HG03520 (cell line): ENCODE measurements at regions not wholly inside any gene's neighbourhood (a gene's known extent, or its start where the extent isn't known, plus 50 kb on each side); places are given as distances from the start of the nearest gene placed in this dataset.

ENCODE experiments used
- ATAC-seq: cut with Tn5 transposase; IDR thresholded peaks from one replicate; pipeline ENCODE4 v1.9.1; 2021; ENCODE audit warnings: mild to moderate bottlenecking, moderate library complexity; ENCODE audit not compliant: unreplicated experiment

DNA sequence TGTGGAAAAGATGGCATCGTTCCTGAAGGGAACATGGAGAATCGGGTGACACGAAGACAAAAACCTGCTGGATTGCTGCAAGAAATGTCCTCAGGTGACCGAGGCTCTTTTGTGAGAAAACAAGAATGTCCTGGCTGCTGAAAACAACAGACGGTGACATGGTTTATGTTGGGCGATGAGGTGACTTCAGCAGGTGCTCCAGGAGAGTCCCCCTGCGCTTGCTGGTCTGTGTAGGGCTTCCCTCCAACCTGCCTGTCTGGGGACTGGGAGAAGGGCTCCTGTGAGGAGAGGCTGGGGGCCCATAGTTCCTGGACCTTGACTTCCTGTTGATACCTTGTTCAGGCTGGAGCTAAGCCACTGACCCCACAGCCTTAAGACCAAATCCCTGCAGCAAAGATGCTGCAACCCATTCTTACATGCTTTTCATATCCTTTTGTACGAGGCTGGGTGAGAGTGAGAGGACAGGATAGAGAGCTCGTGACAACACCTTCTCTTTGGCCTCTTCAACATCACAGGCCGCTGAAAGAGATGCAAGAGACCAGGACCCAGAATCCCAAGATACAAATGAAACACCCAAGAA lies 134.8 kb downstream of the CD83 start:
- ATAC-seq, result no peak

DNA sequence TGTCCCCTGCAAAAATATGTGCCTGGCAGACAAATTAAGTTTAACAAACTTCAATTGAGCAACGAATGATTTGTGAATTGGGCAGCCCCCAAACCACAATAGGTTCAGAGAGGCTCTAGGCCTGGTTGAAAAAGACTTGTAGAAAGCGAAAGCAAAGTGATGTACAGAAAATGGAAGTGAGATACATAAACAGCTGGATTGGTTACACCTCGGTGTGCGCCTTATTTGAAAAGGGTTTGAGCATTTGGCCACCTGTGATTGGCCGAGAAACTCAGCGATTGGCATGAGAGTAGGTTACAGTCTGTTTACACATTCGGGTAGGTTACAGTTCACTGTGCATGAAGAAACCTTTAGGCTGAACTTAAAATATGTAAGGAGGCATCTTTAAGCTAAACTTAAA lies 136.9 kb downstream of the CD83 start:
- ATAC-seq, result peak; percentile 83

DNA sequence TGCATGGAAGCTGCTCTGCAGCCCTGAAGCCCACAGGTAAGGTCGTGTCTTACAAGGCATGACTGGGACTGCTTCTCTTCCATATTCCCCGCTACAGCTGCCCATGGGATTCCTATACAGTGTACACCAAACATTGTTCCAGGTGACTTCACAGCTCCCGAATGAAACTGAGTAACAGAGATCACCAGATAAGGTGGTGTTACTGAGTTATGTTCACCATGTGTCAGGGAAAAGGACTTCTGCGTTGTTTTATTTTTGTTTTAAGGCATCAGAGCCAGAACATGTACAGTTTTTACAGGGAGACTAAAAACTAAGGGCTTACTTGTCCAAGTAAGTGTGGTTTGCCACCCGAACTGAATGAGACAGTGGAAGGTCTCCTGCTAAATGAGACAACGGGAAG lies 138.3 kb downstream of the CD83 start:
- ATAC-seq, result no peak

DNA sequence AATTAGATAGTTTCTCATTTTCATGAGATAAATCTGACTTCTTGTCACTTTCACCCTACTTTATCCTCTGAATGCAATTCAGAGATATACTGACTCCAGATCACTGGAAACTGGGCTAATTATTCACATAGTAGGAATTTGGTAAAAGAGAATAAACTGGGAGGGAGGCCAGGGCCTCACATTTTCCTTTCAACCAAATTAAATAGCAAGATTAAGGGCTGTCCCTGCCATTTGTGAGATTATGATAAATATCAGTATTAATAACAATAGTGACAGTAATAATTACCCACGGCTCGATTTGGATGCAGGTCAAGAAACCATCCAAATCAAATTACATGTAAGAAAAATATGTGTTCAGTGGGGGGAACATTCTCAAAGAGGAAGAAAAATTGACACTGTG lies 140.5 kb downstream of the CD83 start:
- no peak for ATAC-seq

DNA sequence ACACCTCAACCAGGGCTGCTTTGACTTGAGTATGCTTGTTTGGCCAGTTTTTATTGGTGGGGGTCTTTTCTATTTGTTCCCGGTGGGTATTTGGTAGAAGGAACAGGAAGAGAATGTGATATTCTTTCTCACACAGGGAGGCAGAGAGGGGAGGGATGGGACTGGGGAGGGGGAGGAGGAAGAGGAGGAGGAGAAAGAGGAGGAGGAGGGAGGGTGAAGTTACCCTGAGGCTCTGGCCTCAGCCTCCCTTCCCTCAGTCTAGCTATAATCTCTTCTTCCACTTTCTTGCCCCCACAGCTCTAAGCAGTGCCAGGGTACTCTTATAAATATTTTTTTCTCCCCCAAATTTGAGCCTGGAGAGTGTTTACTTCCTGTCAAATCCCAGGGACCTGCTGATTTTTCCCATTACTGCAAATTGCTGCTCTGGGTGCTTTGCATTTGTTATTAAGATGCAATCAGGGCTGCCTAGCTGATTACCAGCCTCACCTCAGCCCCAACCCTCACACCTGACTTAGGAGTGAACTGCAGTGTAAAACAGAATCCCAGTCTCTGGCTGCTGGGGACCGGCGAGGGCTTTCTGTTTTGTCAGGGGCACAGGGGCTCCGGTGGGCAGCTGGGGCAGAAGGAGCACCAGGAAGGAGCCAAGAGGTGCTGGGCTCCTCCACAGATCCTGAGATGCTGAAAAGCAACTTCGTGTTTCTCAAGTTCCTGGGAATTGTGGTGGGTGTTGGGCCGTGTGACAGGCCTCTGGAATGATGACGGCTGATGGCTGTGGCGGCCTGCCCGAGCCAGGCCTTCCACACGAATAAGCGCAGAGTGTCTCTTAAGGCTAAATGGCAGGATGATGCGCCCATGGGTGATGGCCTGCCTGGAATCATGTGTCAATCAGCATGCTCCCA lies 141.4 kb downstream of the CD83 start:
- ATAC-seq, result no peak

DNA sequence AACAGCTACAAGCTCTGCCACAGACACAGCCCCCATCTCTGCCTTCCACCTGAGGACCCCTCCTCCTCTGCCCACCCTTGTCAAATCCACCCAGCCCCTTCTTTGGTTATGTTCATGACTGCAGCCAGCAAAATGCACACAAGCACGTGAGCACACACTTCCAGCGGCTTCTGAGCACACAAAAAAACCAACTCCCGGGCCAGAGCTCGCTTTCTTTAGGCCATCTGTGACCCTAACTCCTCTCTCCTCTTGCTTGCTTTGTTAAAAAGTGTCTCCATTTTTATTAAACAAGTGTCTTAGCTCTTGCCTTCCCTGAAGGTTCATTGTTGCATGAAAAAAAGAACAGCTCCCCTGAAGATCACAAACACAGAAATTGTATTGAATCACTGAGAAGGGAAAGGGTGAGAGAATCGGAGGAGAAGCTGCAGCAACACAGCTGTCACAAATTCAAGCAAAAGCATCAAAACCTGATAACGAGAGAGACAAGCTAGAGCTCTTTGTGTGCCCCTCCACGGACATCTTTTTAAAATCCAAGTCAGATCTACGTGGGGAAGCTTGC lies 142.1 kb downstream of the CD83 start:
- ATAC-seq, result no peak

DNA sequence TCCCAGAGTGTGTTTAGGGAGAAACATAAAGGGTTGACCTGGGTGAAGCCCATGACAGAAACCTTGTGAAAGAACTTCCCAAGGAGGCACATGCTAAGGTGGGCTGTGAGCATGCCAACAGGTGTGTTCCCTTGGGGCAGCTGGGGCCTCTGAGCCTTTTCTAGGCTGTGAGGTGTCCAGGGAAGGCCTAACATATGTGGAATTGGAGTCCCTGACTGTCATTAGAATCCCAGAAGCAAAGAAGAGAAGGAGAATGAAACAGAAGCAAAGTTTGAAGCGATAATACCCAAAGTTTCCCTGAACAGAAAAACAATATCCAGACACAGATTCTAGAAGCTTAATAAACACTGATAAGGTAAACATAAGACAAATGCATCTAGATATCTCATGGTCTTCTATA lies 143.3 kb downstream of the CD83 start:
- no peak for ATAC-seq

DNA sequence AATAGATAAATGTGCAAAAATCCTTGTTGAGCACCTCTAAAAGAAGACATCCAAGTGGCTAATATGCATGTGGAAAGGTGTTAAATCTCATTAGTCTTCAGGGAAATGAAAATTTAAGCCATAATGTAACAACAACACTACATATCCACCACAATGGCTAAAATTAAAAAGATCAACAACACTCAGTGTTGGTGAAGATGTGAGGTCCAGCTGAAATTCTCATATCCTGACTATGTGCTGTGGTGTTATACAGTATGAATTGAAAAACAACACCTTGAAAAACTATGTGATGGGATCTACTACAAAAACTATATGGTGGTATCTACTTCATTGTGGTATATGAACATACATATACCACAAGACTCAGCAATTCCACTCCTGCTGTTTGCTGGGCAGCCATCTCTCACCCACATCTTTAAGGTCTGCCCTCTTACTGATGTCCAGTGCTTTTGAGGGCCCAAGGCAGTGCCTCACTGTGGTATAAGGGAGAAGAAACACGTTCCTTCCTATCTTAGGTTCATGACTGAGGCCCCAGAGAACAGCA lies 146.4 kb downstream of the CD83 start:
- ATAC-seq, result no peak

DNA sequence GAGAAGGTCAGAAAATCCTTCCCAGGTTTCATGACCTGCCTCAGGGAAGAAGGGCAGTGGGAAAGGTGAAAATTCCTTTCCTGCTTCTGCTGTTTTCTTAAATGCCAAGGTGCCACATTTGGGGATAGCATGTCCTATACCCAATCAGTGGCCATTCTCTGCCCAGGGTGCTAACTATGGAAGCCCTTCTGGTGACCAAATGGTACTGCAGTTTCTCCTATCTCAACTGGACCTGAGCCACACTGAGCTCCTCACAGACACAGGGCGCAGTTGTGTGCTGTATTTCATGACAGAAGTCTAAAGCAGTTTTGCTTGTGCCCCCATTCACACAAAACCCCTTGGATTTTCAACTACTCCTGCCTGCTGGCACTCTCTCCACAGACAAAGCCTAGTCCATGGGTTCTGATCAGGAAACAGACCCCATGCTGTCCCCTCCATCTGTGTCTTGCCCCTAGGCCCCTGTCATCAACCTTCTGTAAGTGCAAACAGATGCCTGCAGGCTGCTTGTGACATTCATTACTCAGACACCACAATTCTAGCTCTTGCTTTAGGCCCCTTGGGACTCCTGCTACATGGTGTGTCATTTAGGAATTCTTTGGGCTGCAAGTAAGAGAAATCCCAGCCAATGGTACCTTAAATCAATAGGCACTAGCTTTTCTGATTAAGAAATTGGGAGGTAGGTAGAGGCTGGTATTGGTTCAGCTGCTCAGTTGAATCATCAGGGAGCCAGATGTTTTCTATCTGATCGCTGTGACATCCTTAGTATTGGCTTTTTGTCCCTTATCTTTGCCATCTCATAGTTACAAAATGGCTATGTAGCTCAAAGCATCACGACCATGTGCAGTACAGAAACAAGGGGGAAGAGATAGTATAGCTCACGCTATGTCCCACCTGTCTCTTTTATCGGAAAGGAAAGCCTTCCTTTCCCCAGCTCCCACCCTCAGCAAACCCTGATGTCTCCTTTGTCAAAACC lies 147.8 kb downstream of the CD83 start:
- ATAC-seq, result no peak

DNA sequence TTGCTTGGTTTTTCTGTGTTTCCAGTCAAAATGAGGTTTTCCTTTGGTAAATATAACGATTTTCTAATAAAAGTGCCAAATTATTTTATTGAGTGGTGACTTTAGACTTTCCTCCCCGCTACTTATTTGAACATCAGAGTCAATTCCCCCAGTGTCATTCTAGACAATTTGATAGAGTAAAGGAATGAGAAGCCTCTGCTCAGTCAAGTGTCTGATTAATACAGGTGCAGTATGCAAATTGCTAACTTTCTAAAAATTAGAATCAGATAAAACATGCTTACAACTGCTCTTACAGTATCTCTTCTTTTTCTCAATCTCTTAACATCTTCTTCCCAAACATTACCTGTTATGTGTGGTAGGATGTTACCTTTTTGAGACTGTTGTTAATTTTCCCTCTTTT lies 148.7 kb downstream of the CD83 start:
- ATAC-seq, result no peak

DNA sequence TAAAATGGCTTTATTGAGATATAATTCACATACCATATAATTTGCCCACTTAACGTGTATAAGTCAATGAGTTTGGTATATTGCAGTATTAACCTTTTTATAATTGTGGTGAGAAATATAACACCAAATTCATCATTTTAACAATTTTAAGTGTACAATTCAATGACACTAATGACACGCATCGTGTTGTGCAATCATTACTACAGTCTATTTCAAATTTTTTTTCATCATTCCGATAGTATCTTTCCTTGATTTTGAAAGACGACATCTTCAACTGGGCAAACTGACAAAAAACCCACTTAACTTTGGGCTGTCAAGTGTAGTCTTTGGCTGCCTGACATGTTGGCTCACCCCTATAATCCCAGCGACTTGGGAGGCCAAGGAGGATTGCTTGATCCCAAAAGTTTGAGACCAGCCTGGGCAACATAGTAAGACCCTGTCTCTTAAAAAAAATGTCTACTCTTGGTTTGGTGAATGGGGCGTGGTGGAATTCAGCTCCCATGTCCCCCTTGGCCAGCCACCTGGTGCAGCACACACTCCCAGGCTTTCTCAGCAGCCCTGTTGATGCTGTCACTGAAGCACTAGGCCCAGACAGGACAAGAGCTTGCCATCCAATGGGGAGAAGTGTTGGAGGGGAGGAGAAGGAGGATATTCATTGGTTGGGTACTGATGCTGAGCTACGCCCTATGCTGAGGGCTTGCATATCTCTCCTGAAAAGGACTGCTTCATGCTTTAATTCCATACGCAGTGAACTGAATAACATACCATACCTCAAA lies 150.5 kb downstream of the CD83 start:
- no peak for ATAC-seq

DNA sequence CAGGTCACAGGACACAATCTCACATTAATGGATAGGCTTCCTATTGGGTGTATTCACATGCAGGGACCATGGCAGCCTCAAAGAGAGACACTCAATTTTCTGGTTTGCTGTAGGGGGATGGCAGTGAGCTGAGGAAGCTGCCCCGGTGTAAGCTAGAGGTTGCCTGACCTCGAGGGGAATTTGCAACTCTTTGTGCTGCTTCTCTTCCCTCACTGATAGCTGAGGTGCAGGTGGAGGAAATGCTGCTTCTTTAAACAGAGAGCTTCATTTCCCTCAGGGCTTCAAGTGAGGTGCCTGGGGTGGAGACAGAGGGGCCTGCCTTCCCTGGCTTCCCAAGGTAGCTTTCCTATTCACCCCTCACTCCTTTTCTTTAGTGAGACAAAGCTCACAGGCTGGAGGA lies 151.9 kb downstream of the CD83 start:
- no peak for ATAC-seq

DNA sequence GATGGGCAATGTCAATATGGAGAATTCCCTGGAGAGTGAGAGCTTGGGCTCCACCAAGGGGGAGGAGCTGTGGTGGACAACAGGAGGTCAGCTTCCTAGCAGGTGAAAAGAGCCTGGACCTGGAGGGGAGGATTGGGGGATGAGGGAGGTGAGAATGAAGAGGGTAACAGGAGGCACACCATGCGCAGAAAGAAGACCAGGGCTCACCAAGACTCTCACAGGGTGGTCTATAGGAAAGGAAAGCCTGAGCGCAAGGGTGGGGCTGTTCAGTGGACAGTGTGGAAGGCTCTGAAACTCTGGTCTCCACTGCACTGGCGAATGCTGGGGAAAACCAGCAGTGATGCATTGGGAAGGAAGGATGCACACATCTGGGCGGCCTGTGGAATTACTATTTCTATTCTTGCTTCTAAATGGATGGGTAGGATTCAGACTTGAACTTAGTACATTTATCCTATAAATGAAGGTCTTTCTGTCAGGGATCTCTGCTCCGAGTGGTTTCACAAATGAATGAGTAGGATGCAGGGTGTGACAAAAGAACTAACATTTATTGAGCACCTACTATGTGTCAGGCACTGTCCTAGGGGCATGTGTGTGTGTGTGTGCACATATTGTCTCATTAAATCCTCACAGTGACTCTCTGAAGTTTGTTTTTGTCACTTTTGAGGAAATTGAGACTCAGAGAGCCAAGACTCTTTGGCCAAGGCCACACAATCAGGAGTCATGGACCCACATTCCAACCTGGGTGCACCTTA lies 152.7 kb downstream of the CD83 start:
- ATAC-seq, result no peak

DNA sequence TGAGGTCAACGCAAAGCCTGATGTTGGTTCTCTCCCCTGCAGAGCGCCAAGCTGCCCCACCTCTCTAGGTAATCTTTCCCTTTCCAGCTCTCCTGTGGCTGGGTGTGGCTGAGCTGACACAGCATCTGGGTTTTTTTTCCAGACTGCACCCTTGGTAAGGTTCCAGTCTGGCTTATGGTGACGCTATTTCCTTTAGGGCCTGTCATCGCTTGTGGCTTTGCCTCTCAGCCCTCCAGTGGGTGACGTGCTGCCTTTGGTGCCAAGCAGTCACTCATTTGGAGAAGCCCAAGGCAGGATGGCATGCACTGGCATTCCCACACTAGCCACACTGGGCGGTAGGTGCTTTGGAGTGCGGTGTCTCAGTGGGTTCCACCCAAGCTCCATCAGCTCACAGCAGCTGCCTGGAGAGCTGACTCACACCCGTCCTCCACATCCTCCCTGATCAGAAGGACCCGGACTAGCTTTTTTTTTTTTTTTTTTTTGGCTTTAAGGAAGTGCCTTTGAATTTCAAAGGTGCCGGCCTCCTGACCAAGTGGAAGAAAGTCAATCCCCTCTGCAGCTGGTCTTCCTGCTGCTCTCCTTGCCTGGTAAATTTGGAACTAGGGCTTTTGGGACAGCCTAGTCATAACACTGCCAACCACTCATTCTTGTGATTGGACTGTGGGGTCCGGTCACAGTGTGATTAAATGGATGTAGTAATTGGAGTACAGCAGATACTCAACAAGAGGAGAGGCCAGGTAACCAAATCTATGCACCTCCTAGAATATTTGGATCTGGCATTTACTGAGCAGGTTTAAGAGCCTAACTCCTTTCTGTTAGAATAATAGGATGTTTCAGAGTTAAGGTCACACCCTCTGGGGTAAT lies 153.6 kb downstream of the CD83 start:
- ATAC-seq, result no peak

DNA sequence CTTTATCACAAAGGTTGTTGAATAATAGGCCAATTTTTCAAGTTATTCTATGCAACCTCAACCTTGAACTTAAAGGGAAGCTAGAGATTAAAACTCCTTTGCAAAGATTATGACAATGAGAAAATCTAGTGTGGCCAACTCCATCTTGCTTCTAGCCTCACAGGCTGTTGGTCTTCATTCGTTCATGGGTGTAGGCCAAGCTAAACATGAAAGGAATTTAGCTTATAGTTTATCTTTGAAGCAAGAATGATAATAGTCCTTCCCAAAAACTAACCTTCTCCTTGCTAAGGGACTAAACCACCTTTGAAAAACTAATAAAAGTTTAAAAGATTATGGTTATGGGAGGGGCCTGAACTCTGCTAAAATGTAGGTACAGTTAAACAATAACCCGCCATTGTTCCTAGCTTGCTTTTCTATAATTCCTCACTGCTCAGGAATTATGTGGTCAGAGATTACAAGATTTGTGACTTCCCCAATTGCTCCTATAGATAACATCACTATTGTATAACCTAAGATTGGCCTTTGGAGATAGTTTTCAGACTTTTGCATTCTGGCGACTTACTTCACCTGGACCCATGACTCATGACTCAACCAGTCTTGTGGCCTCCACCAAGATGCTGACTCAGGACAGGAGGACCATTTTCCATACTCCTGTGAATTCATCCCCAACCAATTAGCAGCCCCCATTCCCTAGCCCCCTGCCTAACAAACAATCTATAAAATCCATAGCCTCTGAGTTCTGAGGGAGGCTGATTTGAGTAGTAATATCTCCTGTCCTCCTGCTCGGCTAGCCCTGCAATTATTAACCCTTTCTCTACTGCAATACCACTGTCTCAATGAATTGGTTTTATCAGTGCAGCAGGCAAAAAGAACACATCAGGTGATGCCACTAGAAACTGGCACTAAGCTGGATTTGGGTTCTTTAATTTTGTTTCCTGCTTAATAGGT lies 154.5 kb downstream of the CD83 start:
- no peak for ATAC-seq

DNA sequence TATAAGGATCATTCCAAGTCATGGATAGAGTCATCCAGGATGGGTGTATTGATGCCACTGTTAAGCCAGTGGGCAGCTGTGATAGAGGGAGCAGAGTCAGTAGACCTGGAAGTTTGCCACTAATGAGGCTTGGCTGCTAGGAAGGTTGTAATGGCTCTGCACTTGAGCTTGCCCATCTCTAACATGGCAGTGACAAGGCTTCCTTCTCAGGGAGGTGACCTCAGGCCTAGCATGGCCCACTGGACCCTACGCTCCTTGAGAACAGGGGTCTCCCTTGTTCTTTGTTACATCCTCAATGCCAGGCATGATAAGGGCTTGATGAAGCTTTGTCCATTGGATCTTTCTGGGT lies 155.1 kb downstream of the CD83 start:
- ATAC-seq, result no peak

DNA sequence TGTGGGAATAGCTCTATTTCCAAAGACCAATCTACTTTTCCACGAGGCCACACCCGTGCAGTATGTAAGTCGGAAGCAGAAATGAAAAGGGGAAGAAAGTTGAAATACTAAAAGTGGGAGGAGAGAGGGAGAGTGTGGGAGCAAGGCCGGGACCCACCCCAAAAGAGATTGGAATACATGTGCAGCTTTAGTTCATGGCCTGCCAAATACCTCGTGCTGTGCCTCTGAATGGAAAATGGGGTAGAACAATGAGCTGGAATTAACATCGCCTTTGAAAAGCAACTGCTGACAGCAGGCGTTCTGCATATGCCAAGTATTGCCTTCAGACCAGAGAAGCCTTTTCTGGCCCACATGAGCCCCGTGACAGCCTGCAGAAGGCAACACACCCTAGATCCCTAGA lies 155.6 kb downstream of the CD83 start:
- no peak for ATAC-seq
